ENCODE measurements at regions not wholly inside any gene's neighbourhood (a gene's known extent, or its start where the extent isn't known, plus 50 kb on each side); places are given as distances from the start of the nearest gene placed in this dataset.

DNA sequence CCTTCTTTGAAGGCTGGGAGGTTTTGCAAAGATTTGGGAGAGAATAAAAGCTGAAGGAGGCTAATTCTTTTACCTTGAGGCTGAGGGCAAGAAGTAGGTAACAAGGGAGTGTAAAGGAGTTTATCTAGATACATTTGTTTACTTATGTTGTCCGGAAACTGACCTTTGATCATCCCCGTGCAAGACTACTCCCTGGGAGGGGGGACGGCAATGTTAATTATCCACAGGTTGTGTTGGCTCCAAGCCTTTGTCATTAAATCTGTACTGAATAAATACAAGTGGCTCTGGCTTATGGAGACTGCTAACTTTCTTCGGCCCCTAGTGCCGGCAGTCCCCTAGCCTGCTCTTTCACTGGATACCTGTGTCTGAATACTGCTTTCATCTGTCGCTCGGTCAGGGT, 1250.6 kb upstream of the LRRTM3 start:
- FAIRE-seq (no peak), DNase-seq (ENCODE audit: low spot score) (peak; percentile 59), ATAC-seq (peak; percentile 53; the same call in 2 of the 3 replicates)
- Histone ChIP-seq H3K27ac (ENCODE audit: extremely low read length, insufficient read depth, low read length) (no peak overlapping the region), H3K36me3 (replicated peaks in 1 of 2; ENCODE audit: control insufficient read depth in 1 of 2, insufficient read depth in 2 of 2, low read length in 2 of 2) (no peaks in the 10 kb centered on the region), H3K4me1 (ENCODE audit: insufficient read depth, low read length) (no peaks in the 10 kb centered on the region), H2AFZ (ENCODE audit: low read length) (no peak overlapping the region), H3K79me2 (ENCODE audit: insufficient read depth, low read length) (no peaks in the 10 kb centered on the region), H4K20me1 (ENCODE audit: insufficient read depth, low read length) (no peaks in the 10 kb centered on the region), H3K4me2 (ENCODE audit: low read depth, low read length) (no peak overlapping the region), H3K27me3 (ENCODE audit: control insufficient read depth in 1 of 2, insufficient read depth in 2 of 2, low read length in 2 of 2) (no peaks in the 10 kb centered on the region), H3K9me3 (ENCODE audit: low read length) (peaks cover 22% of the 10 kb centered on the region), H3K4me3 (replicated peaks in 1 of 3; ENCODE audit: insufficient read depth in 1 of 3, low read depth in 2 of 3, low read length in 3 of 3) (no peak overlapping the region), H3K9ac (ENCODE audit: insufficient read depth, low read depth, low read length) (no peak overlapping the region)
- in situ Hi-C loops (cut with HindIII; ENCODE audit: extremely low pct_ligation_motif_present, low pct_unique_long_range_greater_than_20kb) = no loop called here
- WGBS (ENCODE audit: low lambda C conversion rate) = 32% methylated on average over 7 of the region's 7 CpGs
- BruUV-seq (replicated peaks) = no TSS peak
- intact Hi-C loops (cut with micrococcal nuclease; ENCODE audit: unreplicated experiment) = no loop called here
- ChIA-PET POLR2A (no interaction called here), CTCF (ENCODE audit: low intra/inter-chr PET ratio, low total read pairs) (no interaction called here)
- TF ChIP-seq XBP1 (CRISPR knock-in tag; IDR thresholded peaks at IDR 0.05) = no peak
- no peak for TF ChIP-seq MYNN (CRISPR knock-in tag; IDR thresholded peaks at IDR 0.05; ENCODE audit: low read depth)
- TF ChIP-seq ZNF556 (CRISPR knock-in tag; IDR thresholded peaks at IDR 0.05; ENCODE audit: borderline replicate concordance) = no peak
- no peak for TF ChIP-seq ZNF766 (CRISPR knock-in tag; IDR thresholded peaks at IDR 0.05; ENCODE audit: borderline replicate concordance)
- TF ChIP-seq GATAD2A (CRISPR knock-in tag; IDR thresholded peaks at IDR 0.05) = no peak
- no peak for TF ChIP-seq ZSCAN25 (CRISPR knock-in tag; IDR thresholded peaks at IDR 0.05)
- no peak for TF ChIP-seq GFI1 (CRISPR knock-in tag; IDR thresholded peaks at IDR 0.05; ENCODE audit: borderline replicate concordance)
- no peak for TF ChIP-seq ZSCAN12 (CRISPR knock-in tag; IDR thresholded peaks at IDR 0.05)
- no peak for TF ChIP-seq MTA1 (CRISPR knock-in tag; IDR thresholded peaks at IDR 0.05; ENCODE audit: borderline replicate concordance)
- TF ChIP-seq, protein P1, sequence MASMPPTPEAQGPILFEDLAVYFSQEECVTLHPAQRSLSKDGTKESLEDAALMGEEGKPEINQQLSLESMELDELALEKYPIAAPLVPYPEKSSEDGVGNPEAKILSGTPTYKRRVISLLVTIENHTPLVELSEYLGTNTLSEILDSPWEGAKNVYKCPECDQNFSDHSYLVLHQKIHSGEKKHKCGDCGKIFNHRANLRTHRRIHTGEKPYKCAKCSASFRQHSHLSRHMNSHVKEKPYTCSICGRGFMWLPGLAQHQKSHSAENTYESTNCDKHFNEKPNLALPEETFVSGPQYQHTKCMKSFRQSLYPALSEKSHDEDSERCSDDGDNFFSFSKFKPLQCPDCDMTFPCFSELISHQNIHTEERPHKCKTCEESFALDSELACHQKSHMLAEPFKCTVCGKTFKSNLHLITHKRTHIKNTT (CRISPR knock-in tag; IDR thresholded peaks at IDR 0.05) = no peak
- no peak for TF ChIP-seq GABPB1 (CRISPR knock-in tag; IDR thresholded peaks at IDR 0.05)
- 0 out of 2 replicates have a peak, but pooled peaks have one; percentile 23 for TF ChIP-seq HNF4A (CRISPR knock-in tag; IDR thresholded peaks at IDR 0.05)
- no peak for TF ChIP-seq HNF4G (IDR thresholded peaks at IDR 0.05; ENCODE audit: borderline replicate concordance, low read depth, low read length)
- TF ChIP-seq HNF4G (CRISPR knock-in tag; IDR thresholded peaks at IDR 0.05; ENCODE audit: borderline replicate concordance, low read depth) = no peak
- 0 out of 2 replicates have a peak, but pooled peaks have one; percentile 31 for TF ChIP-seq ZMYM4 (CRISPR knock-in tag; IDR thresholded peaks at IDR 0.05)
- TF ChIP-seq SALL1 (CRISPR knock-in tag; IDR thresholded peaks at IDR 0.05) = no peak
- no peak for TF ChIP-seq ZNF10 (CRISPR knock-in tag; IDR thresholded peaks at IDR 0.05; ENCODE audit: borderline replicate concordance, low read depth)
- TF ChIP-seq, protein P2, sequence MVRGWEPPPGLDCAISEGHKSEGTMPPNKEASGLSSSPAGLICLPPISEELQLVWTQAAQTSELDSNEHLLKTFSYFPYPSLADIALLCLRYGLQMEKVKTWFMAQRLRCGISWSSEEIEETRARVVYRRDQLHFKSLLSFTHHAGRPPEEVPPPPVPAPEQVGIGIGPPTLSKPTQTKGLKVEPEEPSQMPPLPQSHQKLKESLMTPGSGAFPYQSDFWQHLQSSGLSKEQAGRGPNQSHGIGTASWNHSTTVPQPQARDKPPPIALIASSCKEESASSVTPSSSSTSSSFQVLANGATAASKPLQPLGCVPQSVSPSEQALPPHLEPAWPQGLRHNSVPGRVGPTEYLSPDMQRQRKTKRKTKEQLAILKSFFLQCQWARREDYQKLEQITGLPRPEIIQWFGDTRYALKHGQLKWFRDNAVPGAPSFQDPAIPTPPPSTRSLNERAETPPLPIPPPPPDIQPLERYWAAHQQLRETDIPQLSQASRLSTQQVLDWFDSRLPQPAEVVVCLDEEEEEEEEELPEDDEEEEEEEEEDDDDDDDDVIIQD (CRISPR knock-in tag; IDR thresholded peaks at IDR 0.05; ENCODE audit: low read depth) = peak; percentile 25; the same call in 1 of the 2 replicates
- no peak for TF ChIP-seq ZNF296 (CRISPR knock-in tag; conservative IDR thresholded peaks at IDR 0.05)
- TF ChIP-seq, protein P3, sequence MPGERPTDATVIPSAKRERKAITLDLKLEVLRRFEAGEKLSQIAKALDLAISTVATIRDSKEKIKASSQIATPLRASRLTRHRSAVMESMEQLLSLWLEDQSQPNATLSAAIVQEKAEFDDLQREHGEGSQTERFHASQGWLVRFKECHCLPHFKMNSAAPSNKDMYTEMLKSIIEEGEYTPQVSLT (CRISPR knock-in tag; IDR thresholded peaks at IDR 0.05; ENCODE audit: borderline replicate concordance, low read depth) = no peak
- TF ChIP-seq ZFP1 (CRISPR knock-in tag; IDR thresholded peaks at IDR 0.05) = no peak
- TF ChIP-seq SIN3A (IDR thresholded peaks at IDR 0.05; ENCODE audit: borderline replicate concordance, low read depth, low read length) = no peak
- TF ChIP-seq JARID2 (CRISPR knock-in tag; IDR thresholded peaks at IDR 0.05; ENCODE audit: insufficient replicate concordance) = no peak
- TF ChIP-seq ZNF326 (CRISPR knock-in tag; IDR thresholded peaks at IDR 0.05; ENCODE audit: borderline replicate concordance) = no peak

All from HepG2 (cell line).